Ovary (tissue), 3 donors: ENCODE measurements at regions not wholly inside any gene's neighbourhood (a gene's known extent, or its start where the extent isn't known, plus 50 kb on each side); places are given as distances from the start of the nearest gene placed in this dataset.

Experiments used
- EP300 ChIP-seq: sonication (generic); formaldehyde crosslinking; IDR thresholded peaks from one replicate; pipeline ENCODE4 v1.6.1; 2017; ENCODE audit warnings: antibody characterized with exemption
- POLR2A ChIP-seq: fragments of 450-650 bp; IDR thresholded peaks from one replicate; pipeline ENCODE4 v1.6.1; 2017; ENCODE audit warnings: antibody characterized with exemption, mild to moderate bottlenecking, moderate library complexity
- TF ChIP-seq, protein P1 (sequence below), 3 donors: fragments of 450-650 bp in 2 of 3; fragments of 200-600 bp in 1 of 3; IDR thresholded peaks; one replicate each; pipeline versions ENCODE4 v1.5.1 to v1.8.0; 2016 to 2022; ENCODE audit warnings: antibody characterized with exemption in 3 of 3, mild to moderate bottlenecking in 1 of 3
- donor health status: DM: no; HTN: no; CAD: no.

DNA sequence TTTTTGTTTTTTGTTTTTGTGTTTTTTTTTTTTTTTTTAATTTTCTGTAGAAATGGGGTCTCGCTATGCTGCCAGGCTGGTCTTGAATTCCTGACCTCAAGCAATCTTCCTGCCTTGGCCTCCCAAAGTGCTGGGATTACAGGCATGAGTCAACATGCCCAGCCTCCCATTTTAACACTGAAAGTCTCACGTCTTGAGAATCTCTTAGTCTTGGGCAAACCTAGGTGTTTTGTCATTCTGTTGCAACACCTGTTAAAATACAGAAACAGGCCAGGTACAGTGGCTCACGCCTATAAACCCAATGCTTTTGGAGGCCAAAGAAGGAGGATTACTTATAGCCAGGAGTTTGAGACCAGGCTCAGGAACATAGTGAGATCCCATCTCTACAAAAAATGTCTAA is 599.0 kb downstream of the TLR4 start:
- TF ChIP-seq, protein P1, sequence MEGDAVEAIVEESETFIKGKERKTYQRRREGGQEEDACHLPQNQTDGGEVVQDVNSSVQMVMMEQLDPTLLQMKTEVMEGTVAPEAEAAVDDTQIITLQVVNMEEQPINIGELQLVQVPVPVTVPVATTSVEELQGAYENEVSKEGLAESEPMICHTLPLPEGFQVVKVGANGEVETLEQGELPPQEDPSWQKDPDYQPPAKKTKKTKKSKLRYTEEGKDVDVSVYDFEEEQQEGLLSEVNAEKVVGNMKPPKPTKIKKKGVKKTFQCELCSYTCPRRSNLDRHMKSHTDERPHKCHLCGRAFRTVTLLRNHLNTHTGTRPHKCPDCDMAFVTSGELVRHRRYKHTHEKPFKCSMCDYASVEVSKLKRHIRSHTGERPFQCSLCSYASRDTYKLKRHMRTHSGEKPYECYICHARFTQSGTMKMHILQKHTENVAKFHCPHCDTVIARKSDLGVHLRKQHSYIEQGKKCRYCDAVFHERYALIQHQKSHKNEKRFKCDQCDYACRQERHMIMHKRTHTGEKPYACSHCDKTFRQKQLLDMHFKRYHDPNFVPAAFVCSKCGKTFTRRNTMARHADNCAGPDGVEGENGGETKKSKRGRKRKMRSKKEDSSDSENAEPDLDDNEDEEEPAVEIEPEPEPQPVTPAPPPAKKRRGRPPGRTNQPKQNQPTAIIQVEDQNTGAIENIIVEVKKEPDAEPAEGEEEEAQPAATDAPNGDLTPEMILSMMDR (IDR thresholded peaks at IDR 0.05) = no peak
- TF ChIP-seq EP300 (no peak), POLR2A (no peak)
